Activated T-cell treated with anti-CD3 and anti-CD28 coated beads, Interleukin-2, amount 50 U/mL, for 24 hours (primary cell): ENCODE measurements at regions not wholly inside any gene's neighbourhood (a gene's known extent, or its start where the extent isn't known, plus 50 kb on each side); places are given as distances from the start of the nearest gene placed in this dataset.

Source experiments
- DNase-seq: peaks from one replicate; pipeline ENCODE4 v3.0.0-alpha.2; 2020
- H3K27ac Mint-ChIP-seq: 2 replicates; pipeline ENCODE4 v1.8.0; 2020; ENCODE audit warnings: mild to moderate bottlenecking, mixed read lengths
- H3K27me3 Mint-ChIP-seq: 2 replicates; pipeline ENCODE4 v1.8.0; 2020; ENCODE audit warnings: mixed read lengths
- H3K36me3 Mint-ChIP-seq: 2 replicates; pipeline ENCODE4 v1.8.0; 2020; ENCODE audit warnings: low read depth, mixed read lengths
- H3K4me1 Mint-ChIP-seq: 2 replicates; pipeline ENCODE4 v1.8.0; 2020; ENCODE audit warnings: low read depth, mixed read lengths
- H3K4me3 Mint-ChIP-seq: 2 replicates; pipeline ENCODE4 v1.8.0; 2020; ENCODE audit warnings: mild to moderate bottlenecking, moderate library complexity, mixed read lengths
- H3K9me3 Mint-ChIP-seq: 2 replicates; pipeline ENCODE4 v1.8.0; 2020; ENCODE audit warnings: mixed read lengths

DNA sequence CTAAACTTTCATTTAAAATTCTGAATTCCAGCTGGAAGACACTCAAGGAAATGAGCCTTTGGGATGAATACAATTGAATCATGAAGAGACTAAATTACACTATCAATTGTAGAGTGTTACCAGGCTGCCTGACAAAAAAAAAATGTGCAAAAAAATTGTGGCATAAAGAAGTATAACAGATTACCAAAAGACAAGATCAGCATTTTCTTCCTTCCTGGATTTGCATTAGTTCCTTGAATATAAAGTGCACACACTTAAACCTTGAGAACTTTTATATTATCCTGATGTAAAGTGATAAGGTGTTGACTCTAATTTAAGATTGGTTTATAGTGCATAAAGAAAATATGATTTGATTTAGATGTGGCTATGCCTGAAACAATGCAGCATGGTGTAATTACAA lies 412.7 kb upstream of the KLF6 start:
- peaks cover 17% of the 10 kb centered on the region for H3K4me1 Mint-ChIP-seq
- H3K36me3 Mint-ChIP-seq = no peaks in the 10 kb centered on the region
- no peaks in the 10 kb centered on the region for H3K9me3 Mint-ChIP-seq
- no peak overlapping the region for H3K4me3 Mint-ChIP-seq
- no peak overlapping the region for H3K27ac Mint-ChIP-seq
- H3K27me3 Mint-ChIP-seq = no peaks in the 10 kb centered on the region
- no peak for DNase-seq

DNA sequence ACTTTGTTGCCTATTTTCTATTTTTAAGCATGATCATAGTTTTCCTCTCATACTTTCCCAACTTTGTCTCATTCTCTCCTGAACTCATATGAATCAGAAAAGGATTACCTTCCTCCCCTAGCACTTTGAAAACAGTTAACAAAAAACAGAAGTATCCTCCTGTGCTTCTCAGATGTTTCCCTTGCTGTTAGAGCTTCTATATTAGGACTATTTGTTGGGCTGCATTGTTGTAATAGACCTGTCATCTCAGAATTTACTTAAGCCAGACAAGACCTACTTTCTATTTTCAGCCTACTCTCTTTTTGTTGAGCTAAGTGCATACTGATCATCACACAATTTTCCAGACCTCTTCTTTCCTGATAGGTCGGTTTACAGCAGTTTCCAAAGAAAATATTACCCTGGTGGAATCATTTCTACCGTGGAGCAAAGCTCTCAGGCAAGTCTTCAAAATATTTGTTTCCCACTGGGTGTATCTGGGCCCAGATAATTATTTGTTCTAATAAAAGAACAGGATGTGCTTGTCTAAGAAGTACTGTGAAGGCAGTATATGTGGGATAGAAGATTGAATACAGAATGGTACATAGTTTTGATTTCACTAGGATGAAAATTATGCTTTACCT lies 411.9 kb upstream of the KLF6 start:
- no peak for DNase-seq
- Mint-ChIP-seq H3K36me3 (no peaks in the 10 kb centered on the region), H3K27me3 (no peaks in the 10 kb centered on the region), H3K4me1 (peaks cover 17% of the 10 kb centered on the region), H3K27ac (peak overlapping the region; percentile 0), H3K9me3 (no peaks in the 10 kb centered on the region), H3K4me3 (no peak overlapping the region)

GRCh38 chr10:4196183-4196582 lies 411.2 kb upstream of the KLF6 start:
- peaks cover 17% of the 10 kb centered on the region for H3K4me1 Mint-ChIP-seq
- DNase-seq = no peak
- no peaks in the 10 kb centered on the region for H3K27me3 Mint-ChIP-seq
- no peaks in the 10 kb centered on the region for H3K36me3 Mint-ChIP-seq
- no peak overlapping the region for H3K27ac Mint-ChIP-seq
- H3K9me3 Mint-ChIP-seq = no peaks in the 10 kb centered on the region
- no peak overlapping the region for H3K4me3 Mint-ChIP-seq

- H3K27ac Mint-ChIP-seq = no peak overlapping the region
- H3K4me3 Mint-ChIP-seq = no peak overlapping the region
- DNase-seq = no peak
- H3K27me3 Mint-ChIP-seq = no peaks in the 10 kb centered on the region
- H3K4me1 Mint-ChIP-seq = peaks cover 17% of the 10 kb centered on the region
- no peaks in the 10 kb centered on the region for H3K36me3 Mint-ChIP-seq
- H3K9me3 Mint-ChIP-seq = no peaks in the 10 kb centered on the region
Measured at GRCh38 chr10:4195213-4195612, 410.2 kb upstream of the KLF6 start.

DNA sequence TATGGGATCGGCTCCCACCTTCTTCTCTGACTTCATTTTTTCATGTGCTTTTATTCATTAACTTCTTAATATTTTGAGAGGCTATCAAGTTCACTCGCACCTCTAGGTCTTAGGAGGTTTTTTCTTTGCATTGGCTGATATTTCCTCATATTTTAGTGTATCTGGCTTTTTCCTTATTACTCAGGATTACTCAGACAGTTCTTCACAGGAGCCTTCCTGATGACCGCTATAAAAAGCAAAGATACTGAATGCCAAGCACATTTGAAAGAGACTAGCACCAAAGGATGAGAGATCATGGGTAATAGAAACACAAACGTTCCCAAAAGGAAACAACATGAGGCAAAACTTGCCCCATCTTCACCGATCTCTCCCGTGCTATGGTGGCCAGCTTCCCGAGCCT lies 409.2 kb upstream of the KLF6 start:
- no peak overlapping the region for H3K4me3 Mint-ChIP-seq
- H3K36me3 Mint-ChIP-seq = no peaks in the 10 kb centered on the region
- H3K4me1 Mint-ChIP-seq = peaks cover 17% of the 10 kb centered on the region
- DNase-seq = no peak
- H3K27me3 Mint-ChIP-seq = no peaks in the 10 kb centered on the region
- H3K9me3 Mint-ChIP-seq = no peaks in the 10 kb centered on the region
- H3K27ac Mint-ChIP-seq = no peak overlapping the region

- H3K4me1 Mint-ChIP-seq = peaks cover 12% of the 10 kb centered on the region
- H3K9me3 Mint-ChIP-seq = no peaks in the 10 kb centered on the region
- DNase-seq = no peak
- no peak overlapping the region for H3K27ac Mint-ChIP-seq
- H3K36me3 Mint-ChIP-seq = no peaks in the 10 kb centered on the region
- H3K27me3 Mint-ChIP-seq = no peaks in the 10 kb centered on the region
- H3K4me3 Mint-ChIP-seq = no peak overlapping the region
Measured at GRCh38 chr10:4191894-4192293, 406.9 kb upstream of the KLF6 start.

DNA sequence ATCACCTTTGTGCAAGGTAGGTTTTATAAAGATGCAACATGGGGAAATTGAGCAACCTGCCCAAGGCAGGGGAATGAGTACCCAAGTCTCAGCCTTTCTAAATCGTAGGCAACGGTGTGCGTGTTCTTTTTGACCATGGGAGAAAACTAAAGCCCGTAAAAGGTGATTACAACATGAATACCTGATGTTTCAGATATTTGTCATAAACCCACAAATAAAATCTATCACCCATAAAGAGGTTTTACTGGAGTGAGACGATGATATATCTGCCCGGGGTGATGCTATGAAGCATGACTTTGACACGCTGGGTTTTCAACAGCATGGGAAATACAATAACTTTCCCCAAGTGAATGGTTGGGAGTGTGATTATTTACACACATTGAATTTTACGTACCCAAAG lies 406.3 kb upstream of the KLF6 start:
- Mint-ChIP-seq H3K4me1 (peaks cover 6% of the 10 kb centered on the region), H3K9me3 (no peaks in the 10 kb centered on the region), H3K36me3 (no peaks in the 10 kb centered on the region), H3K27ac (no peak overlapping the region), H3K27me3 (no peaks in the 10 kb centered on the region), H3K4me3 (no peak overlapping the region)
- no peak for DNase-seq

DNA sequence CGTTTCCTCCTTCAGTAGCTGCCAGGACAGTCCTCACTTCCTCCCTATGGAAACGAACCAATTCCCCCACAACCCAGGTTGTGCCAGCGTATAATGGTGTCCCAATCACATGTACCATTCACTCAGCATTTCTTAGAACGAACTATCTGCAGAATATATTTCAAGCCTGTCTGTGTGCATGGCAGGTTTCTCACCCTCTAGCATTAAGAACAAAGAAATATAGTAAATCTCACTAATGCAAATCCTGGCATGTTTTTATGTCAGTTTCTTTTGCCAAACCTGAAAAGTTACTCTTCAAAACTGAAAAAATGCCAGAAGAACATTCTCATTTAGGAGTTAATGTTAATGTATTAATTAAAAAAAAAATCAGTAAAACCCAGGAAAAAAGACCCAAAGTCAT lies 405.9 kb upstream of the KLF6 start:
- H3K9me3 Mint-ChIP-seq = no peaks in the 10 kb centered on the region
- no peak for DNase-seq
- peaks cover 3% of the 10 kb centered on the region for H3K4me1 Mint-ChIP-seq
- H3K4me3 Mint-ChIP-seq = no peak overlapping the region
- no peaks in the 10 kb centered on the region for H3K36me3 Mint-ChIP-seq
- H3K27me3 Mint-ChIP-seq = no peaks in the 10 kb centered on the region
- H3K27ac Mint-ChIP-seq = no peak overlapping the region

DNA sequence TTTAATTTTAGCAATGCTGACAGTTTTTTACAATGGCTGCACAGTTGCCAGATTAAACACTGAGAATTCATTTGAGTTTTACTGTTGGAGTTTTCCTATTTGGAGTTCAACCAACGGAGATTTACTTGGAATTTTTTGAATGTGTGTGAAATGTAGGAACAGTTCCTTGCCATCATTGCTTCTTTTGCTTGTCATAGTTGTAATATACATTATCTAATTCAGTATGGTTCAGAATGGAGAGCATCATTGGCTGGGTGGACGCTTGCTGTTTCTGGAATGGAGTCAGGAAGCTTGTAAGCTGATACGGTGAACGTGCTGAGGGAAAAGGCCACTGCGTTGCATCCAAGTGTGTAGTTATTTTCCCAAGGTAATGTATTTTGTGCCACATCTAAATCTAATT lies 404.3 kb upstream of the KLF6 start:
- H3K4me1 Mint-ChIP-seq = peaks cover 3% of the 10 kb centered on the region
- H3K27ac Mint-ChIP-seq = no peak overlapping the region
- DNase-seq = no peak
- no peaks in the 10 kb centered on the region for H3K27me3 Mint-ChIP-seq
- no peaks in the 10 kb centered on the region for H3K36me3 Mint-ChIP-seq
- no peak overlapping the region for H3K4me3 Mint-ChIP-seq
- H3K9me3 Mint-ChIP-seq = no peaks in the 10 kb centered on the region

GRCh38 chr10:4188406-4188805 lies 403.4 kb upstream of the KLF6 start:
- no peaks in the 10 kb centered on the region for H3K27me3 Mint-ChIP-seq
- H3K9me3 Mint-ChIP-seq = no peaks in the 10 kb centered on the region
- peaks cover 5% of the 10 kb centered on the region for H3K4me1 Mint-ChIP-seq
- H3K4me3 Mint-ChIP-seq = no peak overlapping the region
- H3K36me3 Mint-ChIP-seq = no peaks in the 10 kb centered on the region
- no peak for DNase-seq
- H3K27ac Mint-ChIP-seq = no peak overlapping the region

DNA sequence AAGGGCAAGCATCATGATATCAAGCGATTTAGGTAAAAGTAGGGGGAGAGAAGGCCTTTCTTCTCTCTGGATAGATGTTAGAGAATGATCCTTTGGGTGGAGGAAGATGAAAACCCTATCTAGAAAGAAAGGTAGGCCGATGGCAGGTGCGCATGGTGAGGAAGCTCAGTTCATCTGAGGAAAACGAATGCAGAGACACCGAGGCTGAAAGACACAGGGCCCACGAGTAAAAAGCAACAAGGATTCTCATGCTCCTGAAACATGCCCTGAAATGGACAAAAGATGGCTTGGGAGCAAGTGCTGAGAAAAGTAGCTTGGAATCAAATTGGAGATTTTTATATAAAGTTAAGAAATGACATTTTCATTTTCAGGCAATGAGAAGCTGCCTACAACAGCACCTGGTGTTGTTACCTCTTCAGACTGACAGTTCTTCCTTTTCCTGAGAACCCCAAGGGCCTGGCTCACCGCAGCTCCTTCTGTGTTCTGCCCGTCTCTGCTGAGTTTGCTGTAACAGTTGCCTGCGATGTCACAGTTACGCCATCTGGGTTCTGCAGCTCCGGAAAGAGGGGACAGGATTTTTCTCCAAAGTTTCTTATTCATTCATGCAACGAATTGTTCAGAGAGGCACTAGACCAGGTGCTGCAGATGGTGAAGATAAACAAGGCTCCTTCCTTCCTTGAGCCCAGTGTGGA lies 402.0 kb upstream of the KLF6 start:
- DNase-seq = no peak
- Mint-ChIP-seq H3K9me3 (no peaks in the 10 kb centered on the region), H3K27me3 (no peaks in the 10 kb centered on the region), H3K4me3 (no peak overlapping the region), H3K36me3 (no peaks in the 10 kb centered on the region), H3K27ac (no peak overlapping the region), H3K4me1 (peaks cover 10% of the 10 kb centered on the region)

- Mint-ChIP-seq H3K27ac (no peak overlapping the region), H3K4me1 (peaks cover 21% of the 10 kb centered on the region)
Measured at GRCh38 chr10:4183761-4184261, 398.8 kb upstream of the KLF6 start.

DNA sequence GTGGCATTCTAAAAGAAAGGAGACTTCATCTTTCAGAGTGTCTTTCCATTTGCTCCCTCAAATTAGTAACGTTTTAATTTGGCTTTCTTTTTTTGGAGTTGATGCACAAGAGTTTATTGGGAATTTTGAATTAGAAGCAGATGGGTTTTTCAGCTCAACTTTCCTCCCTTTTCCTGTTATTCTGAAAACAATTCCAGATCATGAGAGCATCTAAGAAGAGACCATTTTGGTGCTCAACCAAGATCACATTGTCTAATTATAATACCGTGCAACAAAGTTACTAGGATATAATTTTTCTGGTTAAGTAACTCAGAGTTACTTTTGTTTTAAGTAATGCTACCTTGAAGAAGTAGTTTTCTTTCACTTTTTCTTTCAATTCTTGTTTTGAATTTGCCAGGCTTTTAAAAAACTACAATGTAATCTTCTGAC lies 396.6 kb upstream of the KLF6 start:
- H3K4me3 Mint-ChIP-seq = no peak overlapping the region
- H3K4me1 Mint-ChIP-seq = peaks cover 19% of the 10 kb centered on the region
- no peaks in the 10 kb centered on the region for H3K9me3 Mint-ChIP-seq
- H3K27ac Mint-ChIP-seq = peak overlapping the region; percentile 44
- DNase-seq = no peak
- no peaks in the 10 kb centered on the region for H3K36me3 Mint-ChIP-seq
- no peaks in the 10 kb centered on the region for H3K27me3 Mint-ChIP-seq

More at GRCh38 chr10:4183761-4184261, 398.8 kb upstream of the KLF6 start:
- DNase-seq = no peak
- no peaks in the 10 kb centered on the region for H3K9me3 Mint-ChIP-seq
- H3K36me3 Mint-ChIP-seq = no peaks in the 10 kb centered on the region
- H3K27me3 Mint-ChIP-seq = no peaks in the 10 kb centered on the region
- H3K4me3 Mint-ChIP-seq = no peak overlapping the region

- H3K27me3 Mint-ChIP-seq = no peaks in the 10 kb centered on the region
- no peaks in the 10 kb centered on the region for H3K36me3 Mint-ChIP-seq
- peaks cover 19% of the 10 kb centered on the region for H3K4me1 Mint-ChIP-seq
- DNase-seq = no peak
- no peak overlapping the region for H3K4me3 Mint-ChIP-seq
- H3K27ac Mint-ChIP-seq = no peak overlapping the region
- H3K9me3 Mint-ChIP-seq = no peaks in the 10 kb centered on the region
Measured at GRCh38 chr10:4181081-4181480, 396.1 kb upstream of the KLF6 start.

GRCh38 chr10:4177791-4178190 lies 392.8 kb upstream of the KLF6 start:
- Mint-ChIP-seq H3K27me3 (no peaks in the 10 kb centered on the region), H3K4me1 (peaks cover 13% of the 10 kb centered on the region), H3K36me3 (no peaks in the 10 kb centered on the region), H3K9me3 (no peaks in the 10 kb centered on the region), H3K4me3 (no peak overlapping the region), H3K27ac (no peak overlapping the region)
- DNase-seq = no peak
